Body of pancreas (tissue), 4 donors: ENCODE measurements at regions not wholly inside any gene's neighbourhood (a gene's known extent, or its start where the extent isn't known, plus 50 kb on each side); places are given as distances from the start of the nearest gene placed in this dataset.

Experiments used
- POLR2A ChIP-seq, 3 donors: fragments of 450-650 bp; IDR thresholded peaks; one replicate each; pipeline ENCODE4 v1.6.1; 2016; ENCODE audit warnings: antibody characterized with exemption in 3 of 3, mild to moderate bottlenecking in 2 of 3
- TF ChIP-seq, protein P1 (sequence below), 7 experiments: fragments of 450-650 bp in 4 of 7; fragments of 200-600 bp in 3 of 7; sonication (generic) in 3 of 7; IDR thresholded peaks; one replicate each; pipeline ENCODE4 v1.5.1; 2016 to 2019; ENCODE audit warnings: antibody characterized with exemption in 7 of 7

GRCh38 chr2:175442441-175442840, 260.9 kb upstream of the ATP5MC3 start:
- TF ChIP-seq, protein P1, sequence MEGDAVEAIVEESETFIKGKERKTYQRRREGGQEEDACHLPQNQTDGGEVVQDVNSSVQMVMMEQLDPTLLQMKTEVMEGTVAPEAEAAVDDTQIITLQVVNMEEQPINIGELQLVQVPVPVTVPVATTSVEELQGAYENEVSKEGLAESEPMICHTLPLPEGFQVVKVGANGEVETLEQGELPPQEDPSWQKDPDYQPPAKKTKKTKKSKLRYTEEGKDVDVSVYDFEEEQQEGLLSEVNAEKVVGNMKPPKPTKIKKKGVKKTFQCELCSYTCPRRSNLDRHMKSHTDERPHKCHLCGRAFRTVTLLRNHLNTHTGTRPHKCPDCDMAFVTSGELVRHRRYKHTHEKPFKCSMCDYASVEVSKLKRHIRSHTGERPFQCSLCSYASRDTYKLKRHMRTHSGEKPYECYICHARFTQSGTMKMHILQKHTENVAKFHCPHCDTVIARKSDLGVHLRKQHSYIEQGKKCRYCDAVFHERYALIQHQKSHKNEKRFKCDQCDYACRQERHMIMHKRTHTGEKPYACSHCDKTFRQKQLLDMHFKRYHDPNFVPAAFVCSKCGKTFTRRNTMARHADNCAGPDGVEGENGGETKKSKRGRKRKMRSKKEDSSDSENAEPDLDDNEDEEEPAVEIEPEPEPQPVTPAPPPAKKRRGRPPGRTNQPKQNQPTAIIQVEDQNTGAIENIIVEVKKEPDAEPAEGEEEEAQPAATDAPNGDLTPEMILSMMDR (IDR thresholded peaks at IDR 0.05): no peak
- TF ChIP-seq POLR2A (IDR thresholded peaks at IDR 0.05): no peak
